ENCODE measurements at regions not wholly inside any gene's neighbourhood (a gene's known extent, or its start where the extent isn't known, plus 50 kb on each side); places are given as distances from the start of the nearest gene placed in this dataset.
"Not testable (repeated sequence)": the region's sequence is repeated elsewhere in the genome, so short reads cannot be mapped to it uniquely, and the experiment has no call there.

- no peaks in the 10 kb centered on the region for H3K9me3 ChIP-seq (ENCODE audit: control insufficient read depth, low read length)
- no peak overlapping the region for H3K4me3 ChIP-seq (ENCODE audit: insufficient read depth, low read depth, low read length)
- no peaks in the 10 kb centered on the region for H3K27me3 ChIP-seq (ENCODE audit: control insufficient read depth, insufficient read depth, low read length, poor library complexity, severe bottlenecking)
- WGBS, 2 experiments, result 89% methylated on average over 16 of the region's 16 CpGs
- H3K27ac ChIP-seq (ENCODE audit: insufficient read depth, low read depth, low read length, poor library complexity, severe bottlenecking), result no peak overlapping the region
- H3K4me1 ChIP-seq (ENCODE audit: control insufficient read depth, insufficient read depth, low read length), result peaks cover 12% of the 10 kb centered on the region
- H3K36me3 ChIP-seq (ENCODE audit: control insufficient read depth, insufficient read depth, low read length), result no peaks in the 10 kb centered on the region
Observed at GRCh38 chr2:10223932-10224720, 78.6 kb upstream of the HPCAL1 start.

GRCh38 chr2:10224734-10225133 lies 78.0 kb upstream of the HPCAL1 start:
- Histone ChIP-seq H3K27ac (ENCODE audit: insufficient read depth, low read depth, low read length, poor library complexity, severe bottlenecking) (no peak overlapping the region), H3K36me3 (ENCODE audit: control insufficient read depth, insufficient read depth, low read length) (no peaks in the 10 kb centered on the region), H3K4me3 (ENCODE audit: insufficient read depth, low read depth, low read length) (no peak overlapping the region), H3K27me3 (ENCODE audit: control insufficient read depth, insufficient read depth, low read length, poor library complexity, severe bottlenecking) (no peaks in the 10 kb centered on the region), H3K9me3 (ENCODE audit: control insufficient read depth, low read length) (no peaks in the 10 kb centered on the region), H3K4me1 (ENCODE audit: control insufficient read depth, insufficient read depth, low read length) (peaks cover 12% of the 10 kb centered on the region)
- 90 to 91% methylated on average over 7 of the region's 7 CpGs for WGBS, 2 experiments

GRCh38 chr2:10225291-10226037 lies 77.2 kb upstream of the HPCAL1 start:
- Histone ChIP-seq H3K27ac (ENCODE audit: insufficient read depth, low read depth, low read length, poor library complexity, severe bottlenecking) (no peak overlapping the region), H3K9me3 (ENCODE audit: control insufficient read depth, low read length) (no peaks in the 10 kb centered on the region), H3K27me3 (ENCODE audit: control insufficient read depth, insufficient read depth, low read length, poor library complexity, severe bottlenecking) (no peaks in the 10 kb centered on the region), H3K4me3 (ENCODE audit: insufficient read depth, low read depth, low read length) (no peak overlapping the region), H3K36me3 (ENCODE audit: control insufficient read depth, insufficient read depth, low read length) (no peaks in the 10 kb centered on the region), H3K4me1 (ENCODE audit: control insufficient read depth, insufficient read depth, low read length) (peaks cover 8% of the 10 kb centered on the region)
- 73 to 75% methylated on average over 15 of the region's 15 CpGs for WGBS, 2 experiments

- H3K27ac ChIP-seq (ENCODE audit: insufficient read depth, low read depth, low read length, poor library complexity, severe bottlenecking), result no peak overlapping the region
Observed at GRCh38 chr2:10226038-10226724, 76.5 kb upstream of the HPCAL1 start.

GRCh38 chr2:10228611-10229365 lies 73.9 kb upstream of the HPCAL1 start:
- no peak overlapping the region for H3K27ac ChIP-seq (ENCODE audit: insufficient read depth, low read depth, low read length, poor library complexity, severe bottlenecking)
- no peak overlapping the region for H3K4me3 ChIP-seq (ENCODE audit: insufficient read depth, low read depth, low read length)
- H3K36me3 ChIP-seq (ENCODE audit: control insufficient read depth, insufficient read depth, low read length), result no peaks in the 10 kb centered on the region
- peaks cover 6% of the 10 kb centered on the region for H3K4me1 ChIP-seq (ENCODE audit: control insufficient read depth, insufficient read depth, low read length)
- no peaks in the 10 kb centered on the region for H3K9me3 ChIP-seq (ENCODE audit: control insufficient read depth, low read length)
- no peaks in the 10 kb centered on the region for H3K27me3 ChIP-seq (ENCODE audit: control insufficient read depth, insufficient read depth, low read length, poor library complexity, severe bottlenecking)
- WGBS, 2 experiments, result 83 to 84% methylated on average over 20 of the region's 20 CpGs

More at GRCh38 chr2:10226038-10226724, 76.5 kb upstream of the HPCAL1 start:
- H3K27me3 ChIP-seq (ENCODE audit: control insufficient read depth, insufficient read depth, low read length, poor library complexity, severe bottlenecking), result no peaks in the 10 kb centered on the region
- no peaks in the 10 kb centered on the region for H3K36me3 ChIP-seq (ENCODE audit: control insufficient read depth, insufficient read depth, low read length)
- peaks cover 8% of the 10 kb centered on the region for H3K4me1 ChIP-seq (ENCODE audit: control insufficient read depth, insufficient read depth, low read length)
- 95% methylated on average over 19 of the region's 19 CpGs for WGBS, 2 experiments
- no peak overlapping the region for H3K4me3 ChIP-seq (ENCODE audit: insufficient read depth, low read depth, low read length)
- no peaks in the 10 kb centered on the region for H3K9me3 ChIP-seq (ENCODE audit: control insufficient read depth, low read length)

GRCh38 chr2:10229462-10230099 lies 73.1 kb upstream of the HPCAL1 start:
- 88 to 91% methylated on average over 9 of the region's 9 CpGs for WGBS, 2 experiments
- no peaks in the 10 kb centered on the region for H3K9me3 ChIP-seq (ENCODE audit: control insufficient read depth, low read length)
- H3K27ac ChIP-seq (ENCODE audit: insufficient read depth, low read depth, low read length, poor library complexity, severe bottlenecking), result no peak overlapping the region
- H3K36me3 ChIP-seq (ENCODE audit: control insufficient read depth, insufficient read depth, low read length), result no peaks in the 10 kb centered on the region
- H3K27me3 ChIP-seq (ENCODE audit: control insufficient read depth, insufficient read depth, low read length, poor library complexity, severe bottlenecking), result no peaks in the 10 kb centered on the region
- no peak overlapping the region for H3K4me3 ChIP-seq (ENCODE audit: insufficient read depth, low read depth, low read length)
- peaks cover 6% of the 10 kb centered on the region for H3K4me1 ChIP-seq (ENCODE audit: control insufficient read depth, insufficient read depth, low read length)

GRCh38 chr2:10230499-10230898 lies 72.2 kb upstream of the HPCAL1 start:
- H3K36me3 ChIP-seq (ENCODE audit: control insufficient read depth, insufficient read depth, low read length), result no peaks in the 10 kb centered on the region
- H3K27ac ChIP-seq (ENCODE audit: insufficient read depth, low read depth, low read length, poor library complexity, severe bottlenecking), result no peak overlapping the region
- no peak overlapping the region for H3K4me3 ChIP-seq (ENCODE audit: insufficient read depth, low read depth, low read length)
- WGBS, 2 experiments, result 88 to 95% methylated on average over 5 of the region's 5 CpGs
- no peaks in the 10 kb centered on the region for H3K27me3 ChIP-seq (ENCODE audit: control insufficient read depth, insufficient read depth, low read length, poor library complexity, severe bottlenecking)
- H3K4me1 ChIP-seq (ENCODE audit: control insufficient read depth, insufficient read depth, low read length), result peaks cover 6% of the 10 kb centered on the region
- H3K9me3 ChIP-seq (ENCODE audit: control insufficient read depth, low read length), result no peaks in the 10 kb centered on the region

- not testable (repeated sequence) for H3K36me3 ChIP-seq (ENCODE audit: control insufficient read depth, insufficient read depth, low read length); H3K27ac ChIP-seq (ENCODE audit: insufficient read depth, low read depth, low read length, poor library complexity, severe bottlenecking); H3K9me3 ChIP-seq (ENCODE audit: control insufficient read depth, low read length); H3K4me3 ChIP-seq (ENCODE audit: insufficient read depth, low read depth, low read length); H3K27me3 ChIP-seq (ENCODE audit: control insufficient read depth, insufficient read depth, low read length, poor library complexity, severe bottlenecking); H3K4me1 ChIP-seq (ENCODE audit: control insufficient read depth, insufficient read depth, low read length)
- 88 to 94% methylated on average over 10 to 11 of the region's 11 CpGs for WGBS, 2 experiments
Observed at GRCh38 chr2:10230921-10231320, 71.8 kb upstream of the HPCAL1 start.

GRCh38 chr2:10231551-10232085 lies 71.1 kb upstream of the HPCAL1 start:
- Histone ChIP-seq H3K27me3 (ENCODE audit: control insufficient read depth, insufficient read depth, low read length, poor library complexity, severe bottlenecking) (no peaks in the 10 kb centered on the region), H3K36me3 (ENCODE audit: control insufficient read depth, insufficient read depth, low read length) (no peaks in the 10 kb centered on the region), H3K9me3 (ENCODE audit: control insufficient read depth, low read length) (no peaks in the 10 kb centered on the region), H3K27ac (ENCODE audit: insufficient read depth, low read depth, low read length, poor library complexity, severe bottlenecking) (no peak overlapping the region), H3K4me3 (ENCODE audit: insufficient read depth, low read depth, low read length) (no peak overlapping the region), H3K4me1 (ENCODE audit: control insufficient read depth, insufficient read depth, low read length) (no peaks in the 10 kb centered on the region)
- 86 to 89% methylated on average over 14 of the region's 14 CpGs for WGBS, 2 experiments
